ENCODE measurements at regions not wholly inside any gene's neighbourhood (a gene's known extent, or its start where the extent isn't known, plus 50 kb on each side); places are given as distances from the start of the nearest gene placed in this dataset.

DNA sequence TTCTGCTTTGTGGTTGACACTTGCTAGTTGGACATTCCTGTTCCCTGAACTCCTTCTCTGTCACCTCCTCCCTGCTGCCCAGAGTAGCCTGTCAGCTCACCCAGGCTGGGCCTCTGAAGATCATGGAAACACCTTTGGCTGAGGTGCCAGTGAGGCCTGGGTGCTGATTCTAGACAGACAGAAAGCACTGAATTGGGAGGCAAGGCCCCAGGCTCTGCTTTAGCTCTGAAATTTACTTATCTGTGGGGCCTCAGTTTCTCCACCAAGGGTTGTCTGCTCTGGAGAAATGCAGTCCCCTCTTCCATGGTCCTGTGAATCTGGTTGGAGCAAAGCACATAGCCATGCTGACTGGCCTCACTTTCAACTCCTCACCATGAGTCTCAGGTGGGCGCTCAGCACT, 104.6 kb upstream of the SIX3 start:
- H3K79me2 ChIP-seq (ENCODE audit: insufficient read depth, low read length) = no peaks in the 10 kb centered on the region
- H3K9me3 ChIP-seq (ENCODE audit: insufficient read depth, low read depth, low read length) = no peaks in the 10 kb centered on the region
- TF ChIP-seq, protein P1, sequence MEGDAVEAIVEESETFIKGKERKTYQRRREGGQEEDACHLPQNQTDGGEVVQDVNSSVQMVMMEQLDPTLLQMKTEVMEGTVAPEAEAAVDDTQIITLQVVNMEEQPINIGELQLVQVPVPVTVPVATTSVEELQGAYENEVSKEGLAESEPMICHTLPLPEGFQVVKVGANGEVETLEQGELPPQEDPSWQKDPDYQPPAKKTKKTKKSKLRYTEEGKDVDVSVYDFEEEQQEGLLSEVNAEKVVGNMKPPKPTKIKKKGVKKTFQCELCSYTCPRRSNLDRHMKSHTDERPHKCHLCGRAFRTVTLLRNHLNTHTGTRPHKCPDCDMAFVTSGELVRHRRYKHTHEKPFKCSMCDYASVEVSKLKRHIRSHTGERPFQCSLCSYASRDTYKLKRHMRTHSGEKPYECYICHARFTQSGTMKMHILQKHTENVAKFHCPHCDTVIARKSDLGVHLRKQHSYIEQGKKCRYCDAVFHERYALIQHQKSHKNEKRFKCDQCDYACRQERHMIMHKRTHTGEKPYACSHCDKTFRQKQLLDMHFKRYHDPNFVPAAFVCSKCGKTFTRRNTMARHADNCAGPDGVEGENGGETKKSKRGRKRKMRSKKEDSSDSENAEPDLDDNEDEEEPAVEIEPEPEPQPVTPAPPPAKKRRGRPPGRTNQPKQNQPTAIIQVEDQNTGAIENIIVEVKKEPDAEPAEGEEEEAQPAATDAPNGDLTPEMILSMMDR (conservative IDR thresholded peaks at IDR 0.05; ENCODE audit: low read length) = no peak
- TF ChIP-seq EZH2phosphoT487 (IDR thresholded peaks at IDR 0.05; ENCODE audit: borderline replicate concordance) = no peak
- H3K4me3 ChIP-seq (ENCODE audit: low read length, poor library complexity, severe bottlenecking) = no peak overlapping the region
- H3F3A ChIP-seq (ENCODE audit: low read depth) = no peaks in the 10 kb centered on the region
- H3K9ac ChIP-seq (ENCODE audit: low read depth, low read length, poor library complexity, severe bottlenecking) = no peak overlapping the region
- H4K20me1 ChIP-seq (ENCODE audit: insufficient read depth, low read length, poor library complexity, severe bottlenecking) = no peaks in the 10 kb centered on the region
- H3K27me3 ChIP-seq (ENCODE audit: insufficient read depth, low read length, poor library complexity, severe bottlenecking) = no peaks in the 10 kb centered on the region
- H3K4me1 ChIP-seq (ENCODE audit: insufficient read depth, low read length, poor library complexity, severe bottlenecking) = no peaks in the 10 kb centered on the region
- H3K36me3 ChIP-seq (ENCODE audit: insufficient read depth, low read length) = no peaks in the 10 kb centered on the region
- no peaks in the 10 kb centered on the region for H3K9me2 ChIP-seq (replicated peaks; ENCODE audit: low read depth, low read length)
- H2AFZ ChIP-seq (ENCODE audit: low read length) = no peak overlapping the region
- H3K4me2 ChIP-seq (ENCODE audit: low read depth, low read length, poor library complexity, severe bottlenecking) = no peak overlapping the region

DNA sequence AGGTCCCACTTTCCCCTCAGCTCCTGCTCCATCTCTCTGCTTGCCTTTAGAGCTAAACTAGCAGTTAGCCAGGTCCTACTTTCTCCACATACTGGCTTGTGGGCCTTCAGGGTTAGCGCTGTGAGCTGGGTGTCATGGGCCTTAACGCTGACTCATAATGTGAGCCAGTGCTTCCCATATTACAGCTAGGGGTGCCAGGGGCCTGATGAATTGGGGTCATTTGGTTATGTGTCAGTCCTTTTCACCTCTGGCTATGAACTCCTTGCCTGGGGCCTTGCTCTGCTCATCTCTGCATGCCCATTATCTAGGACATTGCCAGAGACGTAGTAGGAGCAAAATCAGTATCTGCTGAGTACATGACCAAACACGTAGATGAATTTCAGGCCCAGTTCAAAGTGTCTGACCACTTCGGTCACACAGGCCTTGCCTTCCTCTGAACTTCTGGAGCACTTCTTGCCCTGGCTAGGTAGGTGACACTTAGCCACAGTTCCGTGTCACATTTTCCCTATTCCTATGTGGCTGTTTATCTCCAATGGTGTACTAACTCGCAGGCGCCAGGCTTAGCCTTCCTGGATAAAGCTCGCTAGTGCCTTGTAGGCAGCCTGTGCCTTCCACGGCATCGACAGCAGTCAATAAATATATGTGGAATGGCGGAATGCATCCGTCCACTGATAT, 103.2 kb upstream of the SIX3 start:
- Histone ChIP-seq H3F3A (ENCODE audit: low read depth) (no peaks in the 10 kb centered on the region), H3K9me2 (replicated peaks; ENCODE audit: low read depth, low read length) (no peaks in the 10 kb centered on the region), H3K9me3 (ENCODE audit: insufficient read depth, low read depth, low read length) (no peaks in the 10 kb centered on the region), H3K4me2 (ENCODE audit: low read depth, low read length, poor library complexity, severe bottlenecking) (no peak overlapping the region), H3K36me3 (ENCODE audit: insufficient read depth, low read length) (no peaks in the 10 kb centered on the region), H3K27me3 (ENCODE audit: insufficient read depth, low read length, poor library complexity, severe bottlenecking) (no peaks in the 10 kb centered on the region), H3K4me3 (ENCODE audit: low read length, poor library complexity, severe bottlenecking) (no peak overlapping the region), H2AFZ (ENCODE audit: low read length) (no peak overlapping the region), H3K9ac (ENCODE audit: low read depth, low read length, poor library complexity, severe bottlenecking) (no peak overlapping the region), H3K79me2 (ENCODE audit: insufficient read depth, low read length) (no peaks in the 10 kb centered on the region), H4K20me1 (ENCODE audit: insufficient read depth, low read length, poor library complexity, severe bottlenecking) (no peaks in the 10 kb centered on the region), H3K4me1 (ENCODE audit: insufficient read depth, low read length, poor library complexity, severe bottlenecking) (no peaks in the 10 kb centered on the region)
- no peak for TF ChIP-seq EZH2phosphoT487 (IDR thresholded peaks at IDR 0.05; ENCODE audit: borderline replicate concordance)
- TF ChIP-seq, protein P1 (conservative IDR thresholded peaks at IDR 0.05; ENCODE audit: low read length) = no peak

DNA sequence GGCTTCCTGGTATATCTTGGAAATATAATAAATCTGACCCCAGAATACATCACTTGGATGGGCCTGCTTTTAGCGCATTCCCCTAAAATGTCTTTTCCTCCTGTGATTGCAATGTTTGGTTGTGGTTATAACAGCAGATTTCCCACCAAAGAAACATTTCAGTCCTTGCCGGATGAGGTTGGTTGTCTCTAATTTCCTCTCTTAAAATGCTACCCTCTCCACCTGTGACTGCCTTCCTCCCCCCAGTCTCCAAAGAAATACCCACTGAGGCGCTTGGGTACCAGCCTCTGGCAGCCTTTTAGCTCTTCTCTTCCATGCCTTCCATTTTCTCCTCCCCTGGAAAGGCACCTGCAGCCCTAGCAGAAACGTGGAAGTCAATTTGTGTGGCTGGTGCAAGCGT, 102.1 kb upstream of the SIX3 start:
- Histone ChIP-seq H3K9me2 (replicated peaks; ENCODE audit: low read depth, low read length) (no peaks in the 10 kb centered on the region), H3K27me3 (ENCODE audit: insufficient read depth, low read length, poor library complexity, severe bottlenecking) (no peaks in the 10 kb centered on the region), H2AFZ (ENCODE audit: low read length) (no peak overlapping the region), H3K36me3 (ENCODE audit: insufficient read depth, low read length) (no peaks in the 10 kb centered on the region), H3K79me2 (ENCODE audit: insufficient read depth, low read length) (no peaks in the 10 kb centered on the region), H3K9ac (ENCODE audit: low read depth, low read length, poor library complexity, severe bottlenecking) (no peak overlapping the region), H3K9me3 (ENCODE audit: insufficient read depth, low read depth, low read length) (no peaks in the 10 kb centered on the region), H3K4me2 (ENCODE audit: low read depth, low read length, poor library complexity, severe bottlenecking) (no peak overlapping the region), H3F3A (ENCODE audit: low read depth) (no peaks in the 10 kb centered on the region), H3K4me1 (ENCODE audit: insufficient read depth, low read length, poor library complexity, severe bottlenecking) (no peaks in the 10 kb centered on the region), H4K20me1 (ENCODE audit: insufficient read depth, low read length, poor library complexity, severe bottlenecking) (no peaks in the 10 kb centered on the region), H3K4me3 (ENCODE audit: low read length, poor library complexity, severe bottlenecking) (no peak overlapping the region)
- TF ChIP-seq, protein P1 (conservative IDR thresholded peaks at IDR 0.05; ENCODE audit: low read length) = no peak
- TF ChIP-seq EZH2phosphoT487 (IDR thresholded peaks at IDR 0.05; ENCODE audit: borderline replicate concordance) = no peak

Data from Loucy (cell line).